NOMO-1 treated with dmso at 0.1 percent for 144 hours (cell line): ENCODE measurements at regions not wholly inside any gene's neighbourhood (a gene's known extent, or its start where the extent isn't known, plus 50 kb on each side); places are given as distances from the start of the nearest gene placed in this dataset.

Experiments
- DNase-seq: peaks from one replicate; lab custom pipeline; 2025; ENCODE audit not compliant: unreplicated experiment; lab: John Stamatoyannopoulos, UW

DNA sequence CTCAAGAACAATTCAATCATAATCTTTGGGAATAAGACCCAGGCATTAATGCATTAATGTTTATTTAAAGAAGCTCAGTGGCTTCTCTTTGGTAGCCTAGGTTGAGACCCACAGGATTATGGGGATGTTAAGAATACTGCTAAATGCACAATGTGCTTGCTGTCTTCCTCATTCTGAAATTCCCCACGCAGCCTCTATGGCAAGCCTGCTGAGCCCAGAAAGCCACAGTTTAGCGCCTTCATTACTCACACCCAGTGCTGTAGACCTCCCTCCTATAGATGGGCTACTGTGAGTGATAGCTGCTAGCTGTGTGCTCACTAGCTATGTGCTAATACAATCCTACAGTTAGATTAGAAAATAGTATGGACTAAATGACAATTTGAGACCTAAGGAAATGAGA lies 90.6 kb downstream of the TNFSF13B start:
- no peak for DNase-seq

DNA sequence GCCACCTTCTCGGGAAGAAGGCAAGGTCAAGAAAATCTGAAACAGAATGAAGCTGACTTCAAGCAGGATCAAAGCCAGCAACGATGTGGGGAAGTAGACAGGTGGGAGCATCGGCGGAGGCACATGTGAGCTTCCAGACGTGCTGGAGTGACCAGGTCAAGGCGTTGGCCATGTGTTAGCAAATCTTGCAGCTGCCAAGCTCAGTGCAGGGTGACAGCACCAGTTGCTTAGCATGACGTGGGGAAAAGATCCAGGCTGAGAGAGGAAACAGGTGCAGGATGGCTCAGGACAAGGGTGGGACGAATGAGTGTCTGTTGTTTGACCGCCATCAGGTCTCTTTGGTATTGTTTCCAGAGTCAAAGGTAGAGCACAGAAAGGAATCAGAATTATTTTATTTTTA lies 92.3 kb downstream of the TNFSF13B start:
- no peak for DNase-seq

DNA sequence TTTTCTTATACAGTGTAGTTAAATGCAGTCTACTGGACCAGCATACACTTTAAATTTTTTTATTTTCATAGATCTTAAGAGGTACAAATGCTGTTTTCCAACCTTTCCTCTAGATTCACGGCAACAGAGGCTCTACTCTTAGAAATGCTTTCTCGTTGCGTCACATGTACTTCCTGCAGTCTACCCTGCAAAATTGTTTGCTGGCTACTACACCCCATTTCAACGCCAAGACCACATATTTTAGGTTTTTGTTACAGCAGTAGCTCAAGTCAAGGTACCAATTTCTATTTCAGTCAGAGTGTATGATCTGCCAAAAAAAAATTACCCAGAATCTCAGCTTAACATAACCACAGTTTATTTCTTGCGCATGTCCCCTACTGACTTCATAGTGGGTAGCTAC lies 94.1 kb downstream of the TNFSF13B start:
- no peak for DNase-seq

DNA sequence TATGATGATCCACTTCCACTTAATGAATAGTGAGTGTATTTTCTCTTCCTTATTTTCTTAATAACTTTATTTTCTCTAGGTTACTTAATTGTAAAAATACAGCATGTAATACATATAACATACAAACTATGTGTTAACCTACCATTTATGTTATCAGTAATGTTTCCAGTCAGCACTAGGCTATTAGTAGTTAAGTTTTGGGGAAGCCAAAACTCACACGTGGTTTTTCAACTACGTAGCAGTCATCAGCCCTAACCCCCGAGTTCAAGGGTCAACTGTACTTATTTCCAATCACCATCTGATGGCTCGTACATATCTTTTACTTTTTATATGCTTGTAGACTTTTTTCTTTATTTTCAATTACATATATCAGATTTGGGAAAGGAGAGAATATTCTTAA lies 95.7 kb downstream of the TNFSF13B start:
- no peak for DNase-seq

DNA sequence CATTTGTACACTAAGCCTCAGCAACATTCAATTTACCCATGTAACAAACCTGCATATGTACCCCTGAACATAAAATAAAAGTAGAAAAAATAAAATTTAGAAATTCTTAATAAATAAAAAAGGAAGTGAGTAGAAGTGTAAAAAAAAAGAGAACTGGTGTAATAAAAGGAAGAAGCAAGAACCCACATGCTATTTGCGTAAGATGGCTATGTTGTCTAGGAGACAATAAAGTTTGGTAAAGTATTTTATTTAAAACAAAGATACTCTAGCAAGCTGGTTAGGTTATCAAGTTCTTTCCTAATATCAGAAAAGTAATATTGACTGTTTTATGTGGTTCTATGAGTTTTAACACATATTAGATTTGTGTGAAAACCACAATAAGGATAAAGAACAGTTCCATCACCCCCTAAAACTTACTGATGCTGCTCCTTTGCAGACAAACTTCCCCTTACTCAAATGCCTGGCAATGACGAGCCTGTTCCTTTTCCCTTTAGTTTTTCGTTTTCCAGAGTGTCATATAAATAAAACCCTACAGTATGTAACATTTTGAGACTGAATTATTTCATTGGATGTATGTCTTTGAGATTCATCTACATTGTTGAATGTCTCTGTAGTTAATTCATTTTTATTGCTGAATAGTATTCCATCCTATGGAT lies 98.9 kb downstream of the TNFSF13B start:
- DNase-seq: peak; percentile 36

DNA sequence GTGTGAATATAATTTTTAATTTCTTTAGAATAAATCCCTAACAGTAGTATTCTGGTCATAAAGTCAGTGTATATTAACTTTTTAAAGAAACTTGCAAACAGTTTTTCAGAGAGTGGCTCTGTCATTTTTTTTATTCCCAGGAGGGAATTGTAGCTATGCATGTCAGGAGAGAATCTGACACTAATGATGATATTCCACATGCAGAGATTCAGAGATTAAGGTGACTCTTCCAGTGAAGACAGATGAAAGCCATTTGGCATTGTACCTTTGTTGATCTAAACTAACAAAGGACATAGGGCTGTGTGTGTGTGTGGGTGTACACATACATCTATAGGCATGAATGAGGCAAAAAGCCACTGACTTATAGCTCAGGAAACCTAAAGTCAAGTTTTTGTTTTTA lies 99.9 kb downstream of the TNFSF13B start:
- no peak for DNase-seq

DNA sequence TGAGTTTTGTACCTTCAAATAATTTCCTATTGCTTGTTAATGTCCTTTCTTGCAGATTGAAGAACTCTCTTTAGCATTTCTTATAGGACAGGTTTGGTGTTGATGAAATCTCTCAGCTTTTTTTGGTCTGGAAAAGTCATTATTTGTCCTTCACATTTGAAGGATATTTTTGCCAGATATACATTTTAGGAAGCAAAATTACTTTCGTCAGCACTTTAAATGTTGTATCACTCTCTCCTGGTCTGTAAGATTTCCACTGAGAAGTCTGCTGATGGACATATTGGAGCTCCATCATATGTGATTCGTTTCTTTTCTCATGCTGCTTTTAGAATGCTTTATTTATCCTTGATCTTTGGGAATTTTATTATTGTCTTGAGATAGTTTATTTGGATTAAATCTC lies 105.5 kb downstream of the TNFSF13B start:
- DNase-seq: no peak

DNA sequence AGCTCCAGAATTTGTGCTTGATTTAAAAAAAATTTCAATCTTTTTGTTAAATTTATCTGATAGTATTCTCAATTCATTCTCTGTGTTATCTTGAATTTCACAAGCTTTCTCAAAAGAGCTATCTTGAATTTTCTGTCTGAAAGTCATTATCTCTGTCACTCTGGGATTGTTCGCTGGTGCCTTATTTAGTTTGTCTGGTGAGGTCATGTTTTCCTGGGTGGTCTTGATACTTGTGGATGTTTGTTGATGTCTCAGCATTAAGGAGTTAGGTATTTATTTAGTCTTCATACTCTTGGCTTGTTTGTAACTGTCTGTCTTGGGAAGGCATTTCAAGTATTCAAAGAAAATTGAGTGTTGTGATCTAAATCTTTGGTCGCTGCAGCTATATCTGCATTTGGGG lies 106.3 kb downstream of the TNFSF13B start:
- no peak for DNase-seq

DNA sequence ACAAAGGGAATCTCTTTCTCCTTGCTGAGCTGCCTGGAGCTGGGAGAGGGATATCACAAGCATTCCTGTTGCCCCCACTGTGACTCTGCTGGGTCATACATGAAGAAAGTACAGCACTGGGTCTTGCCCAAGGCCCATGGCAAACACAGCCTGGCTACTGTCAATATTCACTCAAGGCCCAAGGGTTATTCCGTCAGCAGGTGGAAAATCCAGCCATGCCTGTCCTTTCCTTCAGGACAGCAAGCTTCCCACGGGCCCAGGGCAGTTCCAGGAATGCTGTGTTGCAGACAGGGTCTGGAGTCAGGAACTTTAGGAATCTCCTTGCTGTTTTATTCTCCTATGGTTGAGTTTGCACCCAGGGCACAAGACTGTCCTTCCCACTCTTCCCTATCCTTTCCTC lies 106.8 kb downstream of the TNFSF13B start:
- no peak for DNase-seq

DNA sequence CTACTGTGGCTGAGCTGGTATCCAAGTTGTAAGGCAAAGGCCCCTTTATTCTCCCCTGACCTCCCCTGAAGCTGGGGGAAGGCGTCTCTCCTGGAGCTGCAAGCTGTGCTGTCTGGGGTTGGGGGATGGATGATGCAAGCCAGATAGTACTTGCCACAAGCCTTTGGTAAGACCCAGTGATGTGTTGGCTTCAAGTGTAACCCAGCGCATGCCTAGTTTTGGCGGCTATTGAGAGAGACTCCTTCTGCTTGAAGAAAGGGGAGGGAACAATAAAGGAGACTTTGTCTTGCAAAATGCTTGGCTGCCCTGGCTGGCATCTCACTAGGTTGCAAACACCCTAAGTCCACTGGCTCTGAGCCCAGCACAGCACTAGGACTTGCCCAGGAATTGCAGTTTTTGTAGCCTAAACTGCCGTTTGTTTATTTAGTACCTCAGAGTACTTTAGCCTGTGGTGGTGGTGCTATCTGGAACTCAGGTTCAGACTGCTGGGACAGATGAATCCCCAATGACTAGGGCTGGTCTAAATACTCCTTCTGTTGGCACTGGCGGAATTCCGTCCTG lies 108.2 kb downstream of the TNFSF13B start:
- DNase-seq: no peak

DNA sequence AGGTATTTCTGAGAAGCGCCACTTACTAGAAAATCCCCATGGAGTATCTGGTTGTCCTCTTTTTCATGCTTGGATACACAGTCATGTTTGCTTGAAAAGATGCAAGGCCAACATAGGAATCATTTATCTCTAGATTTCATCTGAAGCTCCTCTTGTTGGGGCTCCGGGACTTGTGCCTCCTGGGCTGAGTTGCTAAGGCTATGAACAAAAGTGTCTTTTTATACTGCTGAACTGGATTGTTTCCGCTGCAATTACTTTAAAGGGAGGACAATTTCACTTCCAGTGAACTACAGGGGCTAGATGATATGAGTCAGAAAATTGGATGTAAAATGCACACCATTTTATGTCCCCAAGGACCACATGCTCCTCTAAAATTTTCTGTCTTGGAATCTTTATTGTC lies 114.1 kb downstream of the TNFSF13B start:
- DNase-seq: no peak

DNA sequence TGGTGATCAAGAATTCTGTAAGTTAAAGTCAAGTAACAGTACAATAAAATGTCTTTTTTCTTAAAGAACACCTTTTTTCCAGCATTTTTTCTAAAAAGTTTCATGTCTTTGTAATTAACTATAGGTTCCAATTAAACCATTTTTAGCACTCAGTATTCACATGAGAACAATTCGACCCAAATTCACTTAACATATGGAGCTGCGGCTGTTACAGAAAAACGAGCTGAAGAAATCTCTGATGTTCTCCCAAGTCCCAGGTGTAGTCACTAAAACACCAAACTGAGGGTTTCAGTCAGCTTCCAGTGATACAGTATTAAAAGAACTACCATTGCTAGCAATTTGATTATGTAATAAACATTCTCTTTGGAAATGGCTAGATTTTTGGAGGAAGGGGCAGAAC lies 117.6 kb downstream of the TNFSF13B start:
- no peak for DNase-seq

DNA sequence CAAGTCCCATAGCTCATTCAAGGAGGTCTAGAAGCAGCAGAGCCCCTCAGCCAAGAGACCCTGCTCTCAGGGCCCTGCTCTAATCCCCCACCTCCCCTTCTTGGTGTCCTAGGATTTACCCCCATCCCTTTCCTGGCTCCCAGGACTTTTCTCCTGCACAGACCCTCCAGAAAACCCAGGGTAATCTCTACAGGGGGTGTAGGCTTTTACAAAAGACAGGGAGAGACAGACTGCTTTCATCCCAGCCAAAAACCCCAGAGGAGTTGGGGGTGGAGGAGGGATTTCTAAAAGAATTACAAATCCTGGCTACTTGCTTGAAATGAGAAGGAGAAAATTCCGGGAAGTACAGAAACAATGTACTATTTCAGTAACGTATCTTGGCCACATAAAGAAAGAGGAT lies 133.3 kb downstream of the TNFSF13B start:
- DNase-seq: no peak

DNA sequence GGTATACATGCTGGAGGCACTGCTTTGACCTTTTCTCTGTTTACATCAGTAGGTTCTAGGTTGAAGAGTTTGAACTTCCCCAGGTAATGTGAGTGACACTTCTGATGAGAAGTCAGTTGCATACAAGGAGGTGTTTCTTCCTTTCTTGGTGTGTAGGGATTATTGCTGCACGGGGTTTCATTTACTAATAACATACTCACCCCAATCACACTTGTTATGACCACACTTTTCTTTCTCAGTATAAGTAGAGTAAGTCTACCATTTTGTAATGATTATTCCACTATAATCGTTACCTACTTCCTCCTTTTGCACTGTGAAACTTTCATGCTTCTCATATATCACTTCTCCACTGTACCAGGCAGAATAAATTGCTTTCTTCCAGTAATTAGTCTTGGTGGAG lies 138.0 kb downstream of the TNFSF13B start:
- DNase-seq: peak; percentile 1

DNA sequence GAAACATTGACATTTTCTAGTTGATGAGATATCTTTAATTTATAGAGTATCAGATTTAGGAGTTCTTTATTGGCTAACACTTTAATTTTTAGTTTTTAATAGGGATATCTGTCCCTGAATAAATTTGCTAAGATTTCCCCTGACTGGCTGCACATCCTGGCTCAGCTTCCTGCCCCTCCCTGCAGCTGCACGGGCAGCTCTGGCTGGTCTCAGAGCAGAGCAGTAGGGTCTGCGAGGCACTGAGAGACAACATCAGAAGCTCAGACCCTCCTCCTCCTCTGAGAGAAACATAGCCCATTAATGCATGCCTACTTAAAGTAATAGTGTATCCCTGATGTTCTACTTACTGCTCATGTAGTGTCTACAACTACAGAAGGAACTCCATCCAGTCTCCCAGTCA lies 139.2 kb downstream of the TNFSF13B start:
- DNase-seq: no peak

DNA sequence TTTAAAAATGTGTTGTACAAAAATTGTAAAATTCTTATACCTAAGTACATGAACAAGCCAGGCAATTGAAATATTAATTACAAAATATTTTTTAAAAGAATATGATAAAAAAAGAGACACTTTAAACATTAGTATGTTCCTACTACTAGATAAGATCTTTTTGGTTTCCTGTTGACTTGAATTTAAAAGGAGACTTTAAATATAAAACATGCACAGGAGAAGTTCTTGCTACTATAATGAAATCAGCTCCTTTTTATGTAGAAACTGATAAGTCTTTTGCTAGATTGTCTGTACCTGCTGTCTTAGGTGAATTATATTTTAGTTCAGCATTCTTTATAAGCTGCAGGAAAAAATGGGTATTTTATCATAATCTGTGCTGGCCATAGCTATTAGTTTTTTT lies 140.2 kb downstream of the TNFSF13B start:
- DNase-seq: no peak

DNA sequence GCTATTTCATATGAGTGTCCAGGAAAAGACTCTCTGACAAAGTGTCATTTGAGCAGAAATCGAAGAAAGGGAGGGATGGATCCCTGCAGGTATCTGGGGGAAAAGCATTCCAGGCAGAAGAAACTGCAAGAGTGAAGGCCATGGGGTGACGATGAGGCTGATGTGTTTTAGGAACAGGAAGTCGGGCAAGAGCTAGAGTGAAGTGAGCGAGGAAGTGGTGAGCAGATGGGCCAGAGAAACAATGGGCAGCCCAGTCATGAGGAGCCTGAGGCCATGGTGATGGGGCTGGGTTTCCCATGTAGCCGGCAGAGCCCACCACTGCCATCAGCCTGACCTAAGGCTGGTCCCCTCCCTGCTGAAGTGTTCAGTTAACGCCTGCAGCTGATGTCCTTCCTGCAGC lies 150.2 kb downstream of the TNFSF13B start:
- DNase-seq: no peak

DNA sequence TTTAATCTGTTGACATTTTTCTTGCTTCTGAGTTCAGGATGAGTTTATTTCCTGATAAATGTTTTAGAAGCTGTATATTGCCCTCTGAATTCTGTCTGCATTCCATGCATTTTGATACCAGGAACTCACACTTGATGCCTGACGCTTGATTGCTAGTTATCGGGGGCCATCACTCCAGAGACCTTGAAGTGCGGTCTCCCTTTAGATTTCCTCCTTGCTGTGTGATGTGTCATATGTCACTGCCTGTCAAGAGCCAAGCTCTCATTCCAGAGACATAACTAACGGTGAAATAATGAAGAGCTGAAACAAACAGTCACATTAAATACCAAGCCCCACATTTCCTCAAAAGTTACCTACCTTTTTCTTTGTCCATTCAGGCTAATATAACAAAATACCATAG lies 155.5 kb downstream of the TNFSF13B start:
- no peak for DNase-seq

DNA sequence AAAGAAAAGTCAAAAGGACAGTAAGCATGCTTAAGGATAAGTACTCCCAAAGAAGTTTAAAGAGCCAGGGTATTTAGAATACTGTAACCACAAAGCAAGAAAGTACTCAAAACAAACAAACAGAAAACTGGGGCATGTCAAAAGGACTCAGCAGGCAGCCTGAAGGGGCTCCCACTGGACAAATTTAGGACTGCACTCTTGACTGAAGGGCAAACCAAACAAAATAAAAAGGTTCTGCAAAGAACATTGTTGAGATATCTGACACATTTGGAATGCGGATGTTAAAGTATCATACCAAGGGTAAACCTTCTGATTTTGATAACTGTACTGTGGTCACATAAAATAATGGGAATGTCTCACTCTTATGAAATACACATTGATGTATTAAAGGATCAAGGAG lies 157.4 kb downstream of the TNFSF13B start:
- DNase-seq: no peak

DNA sequence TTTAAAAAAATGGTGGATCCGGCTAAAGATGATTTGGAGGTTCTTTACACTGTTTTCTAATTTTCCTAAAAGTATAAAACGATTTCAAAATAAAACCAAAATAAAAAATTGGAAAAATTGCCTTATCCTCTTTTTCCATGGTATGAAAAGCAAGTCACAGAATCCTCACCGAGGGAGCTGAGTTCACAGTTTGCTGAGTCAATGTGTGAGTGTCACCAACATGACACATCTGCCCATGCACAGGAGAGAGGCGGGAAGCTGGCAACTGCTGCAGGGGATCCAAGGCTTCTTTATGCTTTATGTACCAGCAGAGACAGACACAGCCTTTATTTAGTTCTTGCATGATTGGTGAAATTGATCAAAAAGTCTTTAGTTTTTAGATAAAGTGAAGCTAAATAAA lies 157.8 kb downstream of the TNFSF13B start:
- no peak for DNase-seq

DNA sequence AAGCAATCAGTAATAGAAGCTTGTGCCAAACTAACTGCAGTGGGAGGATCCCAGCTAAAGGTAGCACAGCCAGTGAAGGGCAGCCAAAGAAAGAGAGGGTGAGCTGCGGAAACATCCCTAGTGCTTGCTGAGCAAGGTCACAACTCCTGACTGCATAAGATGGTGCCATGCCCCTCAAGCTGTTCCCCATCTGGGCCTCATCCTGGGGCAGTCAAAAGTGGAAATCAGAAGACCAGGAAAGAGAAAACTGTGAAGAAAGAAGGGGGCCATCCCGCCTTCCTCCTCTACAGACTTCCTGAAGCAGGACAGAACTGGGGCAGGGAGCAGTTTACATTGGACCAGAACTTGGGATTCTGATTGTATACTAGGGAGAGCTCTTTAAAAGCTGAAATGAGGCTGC lies 159.2 kb downstream of the TNFSF13B start:
- DNase-seq: no peak

DNA sequence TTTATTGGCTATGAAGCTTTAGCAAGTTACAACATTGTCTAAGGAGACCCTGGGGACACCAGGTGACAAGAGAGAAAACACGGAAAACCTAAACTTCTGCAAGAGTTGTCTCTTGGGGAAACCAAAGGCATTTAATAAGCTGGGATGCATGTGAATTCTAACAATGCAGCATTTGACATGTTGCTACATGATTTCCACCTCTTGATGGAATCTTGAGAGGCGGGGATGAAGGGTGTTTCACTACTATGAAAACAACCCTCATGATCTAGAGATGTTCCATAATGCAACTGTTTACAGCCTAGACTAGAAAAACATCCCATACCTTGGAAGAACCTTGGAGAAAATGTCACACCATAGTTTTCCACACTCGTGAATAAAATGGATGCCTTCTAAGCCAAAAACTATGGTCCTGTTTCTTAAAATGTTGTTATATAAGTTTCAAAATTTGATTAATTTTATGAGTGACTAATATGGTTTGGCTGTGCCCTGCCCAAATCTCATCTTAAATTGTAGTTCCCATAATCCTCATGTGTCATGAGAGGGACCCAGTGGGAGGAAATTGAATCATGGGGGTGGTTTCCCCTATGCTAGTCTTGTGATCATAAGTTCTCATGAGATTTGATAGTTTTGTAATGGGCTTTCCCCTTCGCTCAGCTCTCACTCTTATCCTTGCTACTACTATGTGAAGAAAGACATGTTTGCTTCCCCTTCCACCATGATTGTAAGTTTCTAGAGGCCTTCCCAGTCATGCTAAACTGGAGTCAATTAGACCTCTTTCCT lies 164.6 kb downstream of the TNFSF13B start:
- DNase-seq: no peak
